ENCODE measurements at regions not wholly inside any gene's neighbourhood (a gene's known extent, or its start where the extent isn't known, plus 50 kb on each side); places are given as distances from the start of the nearest gene placed in this dataset.

DNA sequence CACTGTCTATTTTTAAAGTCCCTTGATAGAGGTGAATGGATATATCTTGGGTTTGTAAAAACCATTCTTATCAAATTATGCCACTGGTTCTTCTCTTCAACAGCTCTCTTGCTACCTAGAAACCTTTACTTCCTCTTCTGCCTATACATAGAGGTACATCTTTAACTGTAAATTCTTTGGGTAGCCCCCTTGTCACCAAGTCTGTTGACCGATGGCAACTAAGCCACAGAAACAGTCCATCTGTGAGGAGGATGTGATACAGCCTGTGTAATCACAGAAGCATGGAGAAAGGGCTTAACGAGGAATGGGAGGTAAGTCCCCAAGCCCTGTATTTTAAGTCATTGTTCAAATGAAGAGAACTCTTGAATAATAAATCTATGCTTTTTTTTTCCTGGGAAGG, 246.5 kb upstream of the MDFIC2 start:
- no peak for DNase-seq (ENCODE audit: low spot score)

DNA sequence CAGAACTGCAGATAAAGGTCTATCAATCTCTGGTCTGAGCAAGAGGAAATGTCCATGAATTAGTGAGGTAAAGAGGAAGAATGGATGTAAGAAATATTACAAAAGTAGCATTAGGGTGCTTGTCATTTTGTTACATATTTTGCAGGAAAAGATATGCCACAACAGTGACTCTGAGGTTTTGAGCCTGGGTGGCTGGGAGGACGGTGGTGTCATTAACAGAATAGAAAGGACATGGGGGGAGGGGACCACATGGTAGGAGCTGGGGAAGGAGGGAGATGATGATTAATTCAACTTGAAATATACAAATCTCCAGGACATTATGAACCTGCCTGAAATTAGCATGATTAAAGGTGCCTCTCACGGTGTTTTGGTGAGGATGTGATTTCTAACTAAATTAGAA, 245.5 kb upstream of the MDFIC2 start:
- no peak for DNase-seq (ENCODE audit: low spot score)

DNA sequence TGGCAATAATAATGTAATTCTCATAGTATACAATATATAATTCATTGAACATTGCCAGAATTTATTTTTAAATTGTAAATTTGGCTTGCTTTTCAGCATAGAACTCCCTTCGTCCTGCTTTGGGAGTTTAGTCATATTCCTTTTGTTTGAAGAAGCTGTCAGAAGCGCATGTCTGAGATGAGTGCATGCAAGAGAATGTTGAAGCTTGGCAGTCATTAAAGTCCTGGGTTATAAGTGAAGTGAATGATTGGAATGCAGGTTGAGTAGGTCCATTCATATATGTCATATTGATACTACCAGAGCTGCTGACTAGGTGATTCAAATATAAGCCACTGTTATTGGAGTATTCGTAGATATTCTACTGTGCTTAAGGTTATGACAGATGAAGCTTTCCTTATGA, 243.6 kb upstream of the MDFIC2 start:
- no peak for DNase-seq (ENCODE audit: low spot score)

DNA sequence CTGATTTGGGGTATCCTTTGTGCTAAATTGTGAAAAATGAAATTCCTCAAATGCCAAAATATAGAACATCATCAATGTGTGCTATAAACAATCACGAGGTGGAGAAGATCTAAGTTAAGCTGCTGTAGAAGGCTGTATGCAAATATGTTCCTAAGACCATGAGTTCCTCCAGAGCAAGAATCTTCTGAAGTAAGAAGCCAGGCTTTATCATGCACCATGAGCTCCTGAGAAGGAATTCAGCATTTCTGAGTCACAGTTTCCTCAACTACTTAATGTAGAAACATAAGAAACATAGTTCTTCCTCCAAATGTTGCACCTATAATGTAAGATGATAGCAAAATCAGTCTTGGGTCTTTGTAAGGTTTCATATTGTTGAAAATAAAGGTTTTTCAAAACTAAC, 241.7 kb upstream of the MDFIC2 start:
- no peak for DNase-seq (ENCODE audit: low spot score)

DNA sequence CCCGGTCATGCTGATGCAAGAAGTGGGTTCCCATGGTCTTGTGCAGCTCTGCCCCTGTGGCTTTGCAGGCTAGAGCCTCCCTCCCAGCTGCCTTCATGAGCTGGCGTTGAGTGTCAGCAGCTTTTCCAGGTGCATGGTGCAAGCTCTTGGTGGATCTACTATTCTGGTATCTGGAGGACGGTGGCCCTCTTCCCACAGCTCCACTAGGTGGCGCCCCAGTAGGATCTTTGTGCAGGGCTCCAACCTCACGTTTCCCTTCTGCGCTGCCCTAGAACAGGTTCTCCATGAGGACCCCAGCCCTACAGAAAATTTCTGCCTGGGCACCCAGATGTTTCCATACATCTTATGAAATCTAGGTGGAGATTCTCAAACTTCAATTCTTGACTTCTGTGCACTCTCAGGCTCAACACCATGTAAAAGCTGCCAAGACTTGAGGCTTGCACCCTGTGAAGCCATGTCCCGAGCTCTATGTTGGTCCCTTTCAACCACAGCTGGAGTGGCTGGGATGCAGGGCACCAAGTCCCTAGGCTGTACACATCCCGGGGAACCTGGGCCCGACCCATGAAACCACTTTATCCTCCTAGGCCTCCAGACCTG, 238.4 kb upstream of the MDFIC2 start:
- DNase-seq (ENCODE audit: low spot score), result peak; percentile 40

DNA sequence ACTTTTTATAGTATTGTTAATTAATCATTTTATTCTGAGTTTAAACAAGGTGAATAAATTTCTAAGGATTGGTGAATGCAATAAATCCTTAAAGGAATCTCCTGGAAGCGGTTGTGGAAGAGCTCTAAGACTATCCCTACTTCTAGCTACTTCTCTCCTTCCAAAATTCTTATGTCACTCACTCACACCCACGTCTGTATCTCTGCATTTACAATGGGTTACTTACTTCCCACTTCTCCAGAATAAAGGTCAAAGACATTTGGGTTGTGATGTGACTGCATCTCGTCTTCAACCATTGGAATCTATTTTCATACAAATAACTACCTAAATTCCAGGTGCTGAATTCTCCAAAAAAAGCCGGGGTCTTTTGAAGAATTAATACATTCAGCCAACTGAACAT, 234.2 kb upstream of the MDFIC2 start:
- no peak for DNase-seq (ENCODE audit: low spot score)

DNA sequence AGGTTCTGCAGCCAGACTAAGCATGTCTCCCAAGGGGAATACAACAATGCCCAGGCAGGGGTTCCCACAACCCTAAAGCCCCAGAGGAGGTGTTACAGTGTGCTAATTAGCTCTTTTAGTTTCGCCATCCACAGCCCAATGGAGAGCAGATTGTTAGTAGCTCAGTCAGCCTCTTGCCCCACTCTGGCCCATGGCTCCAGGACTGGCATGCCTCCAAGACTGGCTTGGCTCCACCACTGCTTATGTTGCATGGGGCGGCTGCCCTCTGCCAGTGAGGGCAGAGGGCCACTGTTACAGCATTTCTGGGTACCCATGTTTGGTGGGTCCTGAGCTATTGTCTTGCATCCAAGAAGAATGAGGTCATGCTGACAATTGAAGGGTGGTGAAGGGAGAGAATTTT, 231.1 kb upstream of the MDFIC2 start:
- no peak for DNase-seq (ENCODE audit: low spot score)

DNA sequence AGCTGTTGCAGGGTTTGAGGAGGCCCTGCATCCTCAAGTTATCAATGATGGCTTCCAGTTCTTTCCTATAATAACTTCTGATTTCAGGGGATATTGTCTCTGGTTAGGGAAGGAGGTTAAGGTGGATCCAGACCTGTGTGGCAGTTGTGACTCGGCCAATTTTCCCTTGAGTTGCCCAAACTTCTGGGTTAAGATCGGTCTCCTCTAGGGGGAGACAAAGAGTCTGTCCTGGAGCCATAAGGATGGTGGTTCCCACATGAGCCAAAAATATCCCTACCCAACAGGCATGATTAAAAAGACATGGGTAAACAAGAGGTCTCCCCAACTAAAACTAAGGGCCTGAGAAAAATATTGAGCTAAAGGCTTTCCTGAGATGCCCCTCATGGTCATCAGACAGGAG, 227.5 kb upstream of the MDFIC2 start:
- no peak for DNase-seq (ENCODE audit: low spot score)

DNA sequence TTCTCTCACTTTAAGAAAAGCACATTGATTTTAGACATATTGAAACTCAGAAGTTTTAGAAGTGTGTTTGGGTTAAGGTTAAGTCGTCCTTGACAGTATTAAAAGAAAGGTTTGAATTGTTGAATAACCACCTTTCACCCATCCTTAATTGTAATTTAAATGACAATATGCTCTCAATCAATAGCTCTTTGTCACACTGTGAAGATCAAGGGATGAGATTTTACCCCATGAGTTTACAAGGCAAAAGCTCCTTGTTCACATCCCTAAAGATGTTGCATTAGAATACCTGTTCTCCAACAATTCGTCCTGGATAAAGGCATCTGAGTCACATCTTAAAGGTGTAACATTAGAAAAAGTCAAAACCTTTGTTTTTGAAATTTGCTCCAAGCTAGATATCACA, 220.4 kb upstream of the MDFIC2 start:
- no peak for DNase-seq (ENCODE audit: low spot score)

DNA sequence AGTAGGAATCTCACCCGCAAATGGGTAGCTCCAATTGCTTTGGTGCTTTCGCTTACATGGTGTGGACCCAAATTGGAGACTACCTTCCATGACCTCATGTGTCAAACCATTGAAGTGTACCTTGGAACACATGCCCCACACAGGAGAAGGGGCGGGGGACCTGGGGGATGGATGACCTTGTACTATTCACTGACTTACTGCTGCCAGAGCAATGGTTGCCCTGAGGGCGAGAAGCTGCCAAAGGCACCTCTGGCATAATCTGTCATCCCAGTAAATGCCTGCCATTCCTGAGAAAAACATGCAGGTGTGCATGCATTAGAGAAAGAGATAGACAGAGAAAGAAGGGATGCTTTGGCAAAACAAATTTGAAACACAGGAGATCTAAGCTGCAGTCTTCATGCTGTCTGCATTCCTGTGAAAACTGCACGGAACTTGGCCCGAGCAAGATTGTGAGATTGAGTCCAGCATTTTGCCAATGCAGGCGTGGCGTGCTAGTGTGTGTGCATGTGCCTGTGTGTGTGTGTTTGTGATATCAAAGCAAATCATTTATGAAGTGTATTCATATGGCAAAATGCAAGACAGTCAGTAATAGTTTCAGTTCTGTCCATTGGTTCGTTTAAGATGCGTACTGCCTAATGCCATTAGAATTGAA, 219.5 kb upstream of the MDFIC2 start:
- DNase-seq (ENCODE audit: low spot score), result no peak

DNA sequence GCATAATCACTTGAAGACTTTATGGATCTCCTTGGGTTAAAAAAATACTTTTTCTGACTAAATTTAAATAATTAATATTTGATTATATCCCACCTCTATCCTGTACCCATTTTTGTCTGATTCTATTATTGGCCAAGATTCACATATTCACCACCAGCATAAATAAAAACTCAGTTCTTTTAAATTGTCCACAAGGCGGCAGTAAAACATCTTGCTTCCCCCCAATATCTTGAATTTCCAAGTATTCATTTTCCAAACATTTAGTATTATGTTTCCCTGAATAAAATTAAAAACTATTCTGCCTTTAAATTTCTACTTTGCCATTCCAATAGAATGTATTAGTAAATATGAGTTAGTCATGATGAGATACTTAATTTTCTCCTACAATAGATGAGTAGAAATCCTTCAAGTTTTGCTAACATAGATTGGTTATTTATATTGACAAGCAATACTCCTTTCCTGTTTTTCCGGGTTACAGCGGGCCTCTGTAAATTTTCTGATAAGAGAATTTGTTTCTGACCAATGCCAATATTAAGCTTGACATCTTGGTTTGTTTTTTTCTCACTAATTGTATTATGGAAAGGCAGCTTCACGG, 218.7 kb upstream of the MDFIC2 start:
- peak; percentile 32 for DNase-seq (ENCODE audit: low spot score)

DNA sequence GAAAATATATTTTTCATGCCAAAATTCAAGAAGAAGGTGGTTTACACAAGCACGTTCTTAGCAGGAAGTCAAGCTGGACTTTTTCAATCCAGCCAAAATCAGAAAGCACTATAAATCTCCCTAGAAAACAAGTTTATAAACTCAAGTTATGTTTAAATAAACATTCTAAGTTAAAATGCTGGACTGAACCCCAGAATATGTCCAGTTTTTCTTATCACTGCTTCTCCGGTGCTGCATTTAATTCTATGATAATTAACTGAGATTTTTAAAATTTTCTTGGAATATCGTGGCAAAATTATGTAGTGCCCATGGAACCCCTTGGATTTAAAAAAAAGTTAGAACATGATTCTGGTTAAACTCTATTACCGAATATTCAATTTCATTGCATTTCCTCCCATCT, 218.2 kb upstream of the MDFIC2 start:
- no peak for DNase-seq (ENCODE audit: low spot score)

DNA sequence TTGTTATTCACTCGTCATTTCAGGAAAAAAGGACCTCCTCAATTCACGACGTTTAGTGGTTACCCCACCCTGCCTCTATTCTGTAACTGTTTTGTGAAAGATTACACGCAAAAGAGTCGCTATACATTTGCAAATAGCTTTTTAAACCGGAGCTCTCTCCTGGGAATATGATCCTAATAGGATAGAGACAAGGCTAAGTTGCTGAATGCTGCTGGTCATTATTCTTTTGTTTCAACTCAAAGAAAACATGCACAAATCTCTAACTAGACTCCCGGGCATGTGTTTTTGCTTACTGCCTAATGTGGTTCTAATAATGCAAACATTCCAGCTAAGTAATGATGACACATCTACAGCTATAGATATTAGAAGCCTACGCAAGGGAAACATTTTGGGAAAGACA, 214.6 kb upstream of the MDFIC2 start:
- DNase-seq (ENCODE audit: low spot score), result no peak

DNA sequence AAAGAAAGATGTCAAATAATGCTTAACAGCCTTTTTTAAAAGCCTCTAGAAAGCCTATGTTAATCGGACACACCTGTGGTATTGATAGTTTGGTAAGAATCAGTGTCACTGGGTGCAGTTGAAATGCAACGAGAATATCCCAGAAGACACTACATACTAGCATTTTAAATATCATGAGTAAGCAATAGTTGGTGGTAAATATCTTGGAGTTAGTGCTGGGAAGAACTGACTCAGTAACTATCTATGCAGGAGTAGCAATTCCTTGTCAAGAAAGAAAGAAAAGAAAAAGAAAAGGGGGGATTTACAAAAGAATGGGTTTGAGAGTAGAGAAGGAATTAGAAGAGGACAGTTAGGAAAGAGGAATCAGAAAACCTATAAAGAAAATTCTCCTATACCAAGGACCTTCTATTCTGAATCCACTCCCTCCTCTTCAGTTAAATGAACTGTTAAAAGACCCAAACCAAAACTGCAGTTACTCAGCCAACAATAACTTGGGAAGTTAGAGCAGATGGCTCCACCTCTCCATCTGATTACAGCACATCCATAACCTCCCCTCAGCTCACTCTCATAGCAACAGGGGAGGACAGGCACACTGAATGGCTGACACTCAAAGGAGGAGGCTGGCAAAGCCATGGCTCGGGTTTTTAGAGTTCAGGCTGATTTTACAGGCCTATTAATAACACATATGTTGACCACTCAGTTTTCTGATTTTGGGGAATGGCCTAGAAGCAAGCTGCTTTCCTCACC, 207.6 kb upstream of the MDFIC2 start:
- peak; percentile 43 for DNase-seq (ENCODE audit: low spot score)

DNA sequence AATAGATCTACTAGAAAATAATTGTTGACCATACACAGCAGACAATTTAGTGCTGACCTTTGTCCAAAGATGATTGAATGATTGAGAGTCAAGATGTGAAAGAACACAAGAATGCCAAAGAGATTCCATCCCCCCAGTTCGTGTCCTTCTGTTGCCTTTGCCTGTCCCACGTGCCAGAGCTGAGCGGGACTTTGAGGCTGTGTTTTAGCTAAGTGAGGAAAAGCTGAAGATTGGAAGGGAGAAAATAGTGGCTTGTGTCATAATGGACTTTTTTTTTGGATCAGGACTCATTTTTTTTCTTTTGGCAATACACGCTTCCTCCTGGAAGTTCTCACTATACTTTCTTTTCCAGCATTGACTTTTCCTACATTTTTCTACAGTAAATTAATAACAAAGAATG, 206.6 kb upstream of the MDFIC2 start:
- DNase-seq (ENCODE audit: low spot score), result no peak

DNA sequence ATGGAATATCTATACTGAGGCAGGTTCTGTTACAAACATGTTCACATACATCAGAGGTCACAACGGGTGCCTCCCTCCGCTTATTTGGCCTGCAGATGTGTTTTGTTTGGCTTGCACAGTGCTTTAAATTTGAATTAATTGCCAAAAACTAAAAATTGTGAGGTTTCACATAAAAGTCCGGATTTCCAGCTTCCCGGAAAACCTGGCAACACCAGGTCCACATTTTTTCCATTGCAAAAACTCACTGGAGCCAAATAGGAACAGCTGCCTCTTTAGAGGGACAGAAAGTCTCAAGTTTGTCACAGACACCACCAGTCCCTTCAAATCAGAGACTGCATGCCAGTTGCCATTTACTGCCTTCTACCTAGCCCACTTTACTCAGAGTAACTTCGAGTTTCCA, 205.9 kb upstream of the MDFIC2 start:
- DNase-seq (ENCODE audit: low spot score), result no peak

DNA sequence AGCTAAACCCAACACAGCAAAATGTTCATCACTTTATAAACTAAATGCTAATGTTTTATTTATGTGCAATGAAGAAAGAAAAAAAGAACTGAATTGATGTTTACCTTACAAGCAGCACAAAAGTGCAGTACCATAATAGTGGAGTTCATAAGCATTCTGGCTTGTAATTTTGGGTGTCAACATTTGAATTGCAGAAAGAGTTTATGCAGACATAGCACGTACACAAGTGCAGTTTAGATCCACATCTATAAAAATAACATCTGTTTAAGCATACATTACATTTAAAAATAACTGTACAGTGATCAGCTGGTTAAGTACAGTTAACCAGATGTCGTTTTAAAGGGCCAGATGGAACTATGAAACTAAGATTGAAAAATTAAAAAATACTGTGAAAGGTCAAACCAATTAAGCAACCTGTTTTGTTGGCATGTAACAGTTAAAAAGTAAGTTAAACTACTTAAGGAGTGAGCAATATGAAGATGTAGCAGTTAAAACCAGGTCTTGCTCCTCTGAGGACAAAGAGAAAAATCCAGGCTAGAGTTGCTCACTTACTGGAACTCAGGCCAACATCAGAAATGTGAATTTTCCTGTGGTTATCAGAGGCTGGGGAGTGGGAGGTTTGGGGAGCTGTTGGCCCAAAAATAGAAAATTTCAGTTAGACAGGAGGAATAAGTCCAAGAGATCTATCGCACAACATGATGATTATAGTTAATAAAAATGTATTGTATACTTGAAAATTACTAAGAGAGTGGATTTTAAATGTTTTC, 204.9 kb upstream of the MDFIC2 start:
- no peak for DNase-seq (ENCODE audit: low spot score)

DNA sequence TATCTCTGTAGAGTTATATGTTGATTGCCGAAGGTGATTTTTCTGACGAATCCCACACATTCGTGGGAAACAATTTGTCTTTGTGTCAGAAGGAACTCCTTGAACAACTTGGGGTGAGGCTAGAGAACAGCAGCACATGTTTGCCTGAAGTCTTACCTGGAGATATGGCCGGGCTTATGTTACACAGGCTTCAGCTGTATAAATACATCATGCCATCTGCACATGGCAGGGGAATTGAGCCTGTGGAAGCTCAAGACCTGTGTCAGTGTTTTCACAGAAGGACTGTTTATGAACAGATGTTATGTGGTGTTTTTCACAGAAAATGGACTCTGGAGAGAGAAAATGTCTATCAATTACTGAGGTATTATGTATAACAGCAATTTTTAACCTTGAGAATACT, 203.6 kb upstream of the MDFIC2 start:
- no peak for DNase-seq (ENCODE audit: low spot score)

DNA sequence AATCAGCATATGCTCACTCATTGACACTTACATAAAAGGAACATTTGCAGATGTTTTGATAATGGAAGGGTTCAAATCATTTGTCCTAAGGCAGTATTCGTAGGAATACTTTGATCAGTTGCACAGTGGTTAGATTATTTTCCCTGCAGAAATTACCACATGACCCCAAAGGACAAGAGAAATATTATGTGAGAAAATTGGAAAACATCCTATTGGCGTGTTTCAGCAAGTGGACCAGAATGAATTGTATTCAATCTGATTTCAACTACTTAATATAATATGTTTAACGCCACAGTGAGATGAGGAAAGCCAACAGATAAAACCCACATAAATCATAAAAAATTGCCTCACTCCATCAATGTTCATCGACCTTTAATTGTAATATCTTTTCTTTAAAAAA, 195.0 kb upstream of the MDFIC2 start:
- DNase-seq (ENCODE audit: low spot score), result no peak

DNA sequence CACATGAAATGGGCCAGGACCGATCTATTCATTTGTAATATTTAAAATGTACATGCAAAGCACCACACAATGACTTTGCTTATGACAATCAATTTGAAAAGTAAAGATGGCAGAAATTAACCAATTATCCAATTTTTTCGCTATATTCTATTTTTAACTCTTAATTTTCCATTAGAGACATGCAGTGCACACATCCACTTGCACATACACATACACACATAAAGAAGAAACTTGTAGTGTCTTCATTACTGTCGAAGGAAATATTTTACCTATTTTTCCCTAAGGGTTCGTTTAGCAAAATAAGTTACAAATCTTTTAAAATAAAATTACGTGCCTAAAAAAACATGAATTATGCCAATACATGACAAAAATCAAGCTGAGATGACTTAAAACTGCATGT, 194.3 kb upstream of the MDFIC2 start:
- no peak for DNase-seq (ENCODE audit: low spot score)

DNA sequence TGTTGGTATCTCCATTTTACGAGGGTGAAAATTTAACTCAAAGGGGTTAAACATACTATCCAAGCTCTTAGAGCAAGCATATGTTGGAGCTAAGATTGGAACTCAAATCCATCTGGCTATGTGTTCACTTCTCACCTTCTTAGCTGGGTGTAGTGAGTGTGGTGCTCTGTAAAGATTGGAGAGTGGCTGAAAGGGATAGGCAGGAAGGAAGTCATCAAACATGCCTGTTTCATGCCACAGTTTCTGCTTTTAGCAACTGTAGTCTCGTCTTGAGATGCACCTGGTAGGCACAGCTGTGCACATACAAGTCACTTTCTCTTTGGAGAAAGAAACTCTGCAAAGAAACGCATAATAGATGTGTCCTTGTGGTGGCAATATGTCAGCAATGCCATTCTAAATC, 189.1 kb upstream of the MDFIC2 start:
- DNase-seq (ENCODE audit: low spot score), result no peak

DNA sequence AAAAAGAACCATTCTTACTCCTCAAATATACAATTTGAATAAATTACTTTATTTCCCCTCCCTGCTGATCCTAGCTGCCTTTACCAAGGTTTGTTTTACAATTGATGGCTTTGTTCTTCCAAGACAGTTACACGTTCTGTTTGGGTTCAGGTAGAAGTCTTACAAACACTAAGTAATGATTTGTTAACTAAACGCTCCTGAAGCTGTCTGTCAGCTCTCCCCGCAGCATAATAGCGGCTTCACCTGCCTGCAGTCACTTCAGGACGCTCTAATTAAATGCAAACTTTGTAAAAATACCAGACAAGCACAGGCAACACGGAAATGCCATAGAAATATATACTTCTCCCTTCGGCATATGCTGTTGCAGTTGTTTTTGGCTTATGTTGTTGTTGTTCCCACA, 176.4 kb upstream of the MDFIC2 start:
- no peak for DNase-seq (ENCODE audit: low spot score)

DNA sequence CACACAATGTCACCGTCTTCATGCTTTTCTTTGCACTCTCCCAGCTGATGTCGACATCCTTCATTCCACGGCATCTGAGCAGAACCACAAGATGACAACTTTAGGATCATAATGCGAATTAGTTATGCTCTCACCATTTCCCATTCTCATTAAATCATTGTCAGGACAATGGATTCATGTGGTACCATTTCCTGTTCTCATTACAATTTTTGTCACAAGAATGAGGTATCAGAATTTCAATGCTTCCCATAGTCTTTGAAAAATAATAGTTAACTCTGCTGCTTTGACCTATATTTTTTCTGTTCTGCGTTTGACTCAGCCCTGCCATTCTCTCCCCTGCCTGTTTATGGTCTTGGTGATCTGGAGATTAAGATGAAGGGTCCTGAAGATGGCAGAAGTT, 175.7 kb upstream of the MDFIC2 start:
- no peak for DNase-seq (ENCODE audit: low spot score)

Data from Ammon's horn (tissue), 1 donor.